ENCODE measurements at regions not wholly inside any gene's neighbourhood (a gene's known extent, or its start where the extent isn't known, plus 50 kb on each side); places are given as distances from the start of the nearest gene placed in this dataset.
"Not testable (repeated sequence)": the region's sequence is repeated elsewhere in the genome, so short reads cannot be mapped to it uniquely, and the experiment has no call there.

DNA sequence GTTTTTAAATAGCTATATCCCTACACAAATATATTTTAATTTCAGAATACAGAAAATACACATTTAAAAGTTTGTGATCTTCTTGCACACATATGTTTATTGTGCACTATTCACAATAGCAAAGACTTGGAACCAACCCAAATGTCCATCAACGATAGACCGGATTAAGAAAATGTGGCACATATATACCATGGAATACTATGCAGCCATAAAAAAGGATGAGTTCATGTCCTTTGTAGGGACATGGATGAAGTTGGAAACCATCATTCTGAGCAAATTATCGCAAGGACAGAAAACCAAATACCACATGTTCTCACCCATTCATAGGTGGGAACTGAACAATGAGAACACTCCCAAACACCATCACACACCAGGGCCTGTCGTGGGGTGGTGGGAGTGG, 266.9 kb upstream of the GK2 start:
- H3K36me3 ChIP-seq (ENCODE audit: control insufficient read depth in 2 of 2, extremely low read depth in 1 of 2, insufficient read depth in 1 of 2, low read length in 1 of 2); POLR2A ChIA-PET; CTCF ChIA-PET; H3K4me3 ChIP-seq (ENCODE audit: control insufficient read depth in 1 of 2, extremely low read depth in 1 of 2, low read length in 1 of 2); H3K27ac Mint-ChIP-seq; H3K36me3 Mint-ChIP-seq; ATAC-seq (replicated peaks in 1 of 4); H3K4me1 ChIP-seq (ENCODE audit: control insufficient read depth in 1 of 2, extremely low read depth in 1 of 2, insufficient read depth in 2 of 2, low read length in 2 of 2); H3K27me3 Mint-ChIP-seq; H3K9me3 ChIP-seq; DNase-seq; H3K27me3 ChIP-seq (replicated peaks in 1 of 2; ENCODE audit: control insufficient read depth in 2 of 2, extremely low read depth in 1 of 2, insufficient read depth in 2 of 2, low read length in 1 of 2); H3K27ac ChIP-seq (ENCODE audit: low read length); H3K4me1 Mint-ChIP-seq; H3K4me3 Mint-ChIP-seq: not testable (repeated sequence)
- no CpG with 5 or more reads among the region's 4 CpGs for WGBS (ENCODE audit: insufficient coverage)
- peaks cover 5 to 15% (median 6%) of the 10 kb centered on the region in 3 donors for H3K9me3 Mint-ChIP-seq

GRCh38 chr4:79673898-79674297, 265.9 kb upstream of the GK2 start:
- Mint-ChIP-seq H3K9me3 (peaks cover 9 to 24% (median 14%) of the 10 kb centered on the region in 3 donors), H3K4me3 (no peak overlapping the region), H3K27ac (no peak overlapping the region), H3K4me1 (no peaks in the 10 kb centered on the region), H3K27me3 (no peaks in the 10 kb centered on the region), H3K36me3 (no peaks in the 10 kb centered on the region)
- DNase-seq: no peak
- Histone ChIP-seq H3K9me3 (no peaks in the 10 kb centered on the region), H3K4me3 (ENCODE audit: control insufficient read depth in 1 of 2, extremely low read depth in 1 of 2, low read length in 1 of 2) (no peak overlapping the region), H3K27me3 (replicated peaks in 1 of 2; ENCODE audit: control insufficient read depth in 2 of 2, extremely low read depth in 1 of 2, insufficient read depth in 2 of 2, low read length in 1 of 2) (no peaks in the 10 kb centered on the region), H3K27ac (ENCODE audit: low read length) (no peak overlapping the region), H3K4me1 (ENCODE audit: control insufficient read depth in 1 of 2, extremely low read depth in 1 of 2, insufficient read depth in 2 of 2, low read length in 2 of 2) (no peaks in the 10 kb centered on the region), H3K36me3 (ENCODE audit: control insufficient read depth in 2 of 2, extremely low read depth in 1 of 2, insufficient read depth in 1 of 2, low read length in 1 of 2) (no peaks in the 10 kb centered on the region)
- ATAC-seq (replicated peaks in 1 of 4): no peak
- no CpG with 5 or more reads among the region's 3 CpGs for WGBS (ENCODE audit: insufficient coverage)
- ChIA-PET CTCF (no interaction called here), POLR2A (no interaction called here)

GRCh38 chr4:79673377-79673776, 265.3 kb upstream of the GK2 start:
- H3K36me3 Mint-ChIP-seq: no peaks in the 10 kb centered on the region
- POLR2A ChIA-PET: no interaction called here

DNA sequence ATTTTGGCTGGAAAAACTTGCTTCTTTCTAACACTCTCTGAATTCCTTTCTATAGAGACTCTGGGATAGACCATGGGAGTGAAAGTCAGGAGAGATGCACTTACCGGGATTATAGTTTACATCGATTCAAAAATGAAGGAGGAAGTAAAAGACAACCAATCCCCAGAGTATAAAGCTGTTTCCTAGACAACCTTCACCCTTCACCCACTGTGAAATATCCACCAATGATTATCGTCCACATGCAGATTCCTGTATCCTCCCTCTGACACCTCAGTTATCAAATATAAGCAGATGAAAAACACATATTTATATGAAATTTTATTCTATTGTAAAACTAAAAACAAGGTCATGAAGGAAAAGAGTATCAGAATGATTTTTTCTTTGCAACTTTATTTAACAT, 258.8 kb upstream of the GK2 start:
- H3K27me3 Mint-ChIP-seq: no peaks in the 10 kb centered on the region
- Histone ChIP-seq H3K27me3 (replicated peaks in 1 of 2; ENCODE audit: control insufficient read depth in 2 of 2, extremely low read depth in 1 of 2, insufficient read depth in 2 of 2, low read length in 1 of 2) (no peaks in the 10 kb centered on the region), H3K36me3 (ENCODE audit: control insufficient read depth in 2 of 2, extremely low read depth in 1 of 2, insufficient read depth in 1 of 2, low read length in 1 of 2) (no peaks in the 10 kb centered on the region)

More at GRCh38 chr4:79673377-79673776, 265.3 kb upstream of the GK2 start:
- 48% methylated on average over 4 of the region's 7 CpGs for WGBS (ENCODE audit: insufficient coverage)
- Mint-ChIP-seq H3K4me1 (no peaks in the 10 kb centered on the region), H3K27me3 (no peaks in the 10 kb centered on the region), H3K4me3 (no peak overlapping the region), H3K9me3 (peaks cover 14 to 29% (median 19%) of the 10 kb centered on the region in 3 donors), H3K27ac (no peak overlapping the region)
- H3K36me3 ChIP-seq (ENCODE audit: control insufficient read depth in 2 of 2, extremely low read depth in 1 of 2, insufficient read depth in 1 of 2, low read length in 1 of 2): no peaks in the 10 kb centered on the region
- no peaks in the 10 kb centered on the region for H3K9me3 ChIP-seq
- DNase-seq: no peak
- H3K27ac ChIP-seq (ENCODE audit: low read length): no peak overlapping the region
- no peak overlapping the region for H3K4me3 ChIP-seq (ENCODE audit: control insufficient read depth in 1 of 2, extremely low read depth in 1 of 2, low read length in 1 of 2)
- no peaks in the 10 kb centered on the region for H3K27me3 ChIP-seq (replicated peaks in 1 of 2; ENCODE audit: control insufficient read depth in 2 of 2, extremely low read depth in 1 of 2, insufficient read depth in 2 of 2, low read length in 1 of 2)
- no peak for ATAC-seq (replicated peaks in 1 of 4)
- no peaks in the 10 kb centered on the region for H3K4me1 ChIP-seq (ENCODE audit: control insufficient read depth in 1 of 2, extremely low read depth in 1 of 2, insufficient read depth in 2 of 2, low read length in 2 of 2)
- CTCF ChIA-PET: no interaction called here

DNA sequence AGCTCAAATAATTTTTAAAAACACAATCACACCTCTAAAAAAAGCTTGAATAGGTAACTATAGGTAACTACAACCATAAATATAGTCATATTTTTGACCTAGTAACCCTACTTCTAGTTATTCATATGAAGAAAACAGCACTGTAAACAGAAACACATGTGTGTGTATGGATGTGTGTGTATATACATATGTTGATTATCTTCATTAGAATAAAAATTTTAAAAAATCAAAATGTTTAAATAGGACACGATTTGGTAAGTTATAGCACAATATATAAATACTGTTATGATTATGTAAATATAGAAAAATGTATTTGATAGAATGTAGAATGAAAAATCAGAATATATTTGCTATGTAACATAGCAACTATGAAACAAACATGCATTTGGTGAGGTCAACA, 258.1 kb upstream of the GK2 start:
- no peaks in the 10 kb centered on the region for H3K36me3 Mint-ChIP-seq
- ChIA-PET CTCF (no interaction called here), POLR2A (no interaction called here)
- ATAC-seq (replicated peaks in 1 of 4) (no peak), DNase-seq (no peak)
- Histone ChIP-seq H3K27ac (ENCODE audit: low read length) (no peak overlapping the region), H3K4me1 (ENCODE audit: control insufficient read depth in 1 of 2, extremely low read depth in 1 of 2, insufficient read depth in 2 of 2, low read length in 2 of 2) (no peaks in the 10 kb centered on the region), H3K4me3 (ENCODE audit: control insufficient read depth in 1 of 2, extremely low read depth in 1 of 2, low read length in 1 of 2) (no peak overlapping the region), H3K9me3 (no peaks in the 10 kb centered on the region), H3K36me3 (ENCODE audit: control insufficient read depth in 2 of 2, extremely low read depth in 1 of 2, insufficient read depth in 1 of 2, low read length in 1 of 2) (no peaks in the 10 kb centered on the region), H3K27me3 (replicated peaks in 1 of 2; ENCODE audit: control insufficient read depth in 2 of 2, extremely low read depth in 1 of 2, insufficient read depth in 2 of 2, low read length in 1 of 2) (no peaks in the 10 kb centered on the region)
- no peak overlapping the region for H3K27ac Mint-ChIP-seq
- H3K9me3 Mint-ChIP-seq: peaks cover 14 to 20% (median 16%) of the 10 kb centered on the region in 3 donors
- no peak overlapping the region for H3K4me3 Mint-ChIP-seq
- no peaks in the 10 kb centered on the region for H3K27me3 Mint-ChIP-seq
- H3K4me1 Mint-ChIP-seq: no peaks in the 10 kb centered on the region
- WGBS (ENCODE audit: insufficient coverage): no CpG with 5 or more reads among the region's 1 CpG

More for the DNA sequence above, 258.8 kb upstream of the GK2 start:
- DNase-seq (no peak), ATAC-seq (replicated peaks in 1 of 4) (no peak)
- ChIA-PET CTCF (no interaction called here), POLR2A (no interaction called here)
- no peaks in the 10 kb centered on the region for H3K4me1 ChIP-seq (ENCODE audit: control insufficient read depth in 1 of 2, extremely low read depth in 1 of 2, insufficient read depth in 2 of 2, low read length in 2 of 2)
- WGBS (ENCODE audit: insufficient coverage): no CpG with 5 or more reads among the region's 3 CpGs
- H3K4me3 ChIP-seq (ENCODE audit: control insufficient read depth in 1 of 2, extremely low read depth in 1 of 2, low read length in 1 of 2): no peak overlapping the region
- Mint-ChIP-seq H3K4me1 (no peaks in the 10 kb centered on the region), H3K27ac (no peak overlapping the region), H3K36me3 (no peaks in the 10 kb centered on the region), H3K9me3 (peaks cover 14 to 20% (median 16%) of the 10 kb centered on the region in 3 donors), H3K4me3 (no peak overlapping the region)
- H3K27ac ChIP-seq (ENCODE audit: low read length): no peak overlapping the region
- no peaks in the 10 kb centered on the region for H3K9me3 ChIP-seq

DNA sequence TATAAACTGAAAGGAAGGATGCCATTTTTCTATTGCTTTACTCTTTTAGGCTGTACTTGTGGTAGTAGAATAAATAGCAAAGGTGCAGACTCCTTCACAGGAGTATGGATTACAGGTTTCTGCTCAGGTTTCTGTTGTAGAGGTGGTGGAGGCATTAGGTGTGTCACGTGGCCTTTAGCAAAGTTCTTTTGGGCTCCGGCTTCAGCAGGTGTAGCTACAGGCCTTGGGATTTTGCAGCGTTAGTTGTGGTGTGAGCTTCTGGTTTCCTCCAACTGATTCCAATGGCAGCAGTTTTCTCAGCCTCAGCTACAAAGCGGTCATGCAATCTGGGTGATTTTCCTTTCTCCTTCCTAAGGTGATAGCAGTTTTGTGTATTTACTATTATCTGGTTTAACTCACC, 255.8 kb upstream of the GK2 start:
- POLR2A ChIA-PET: interaction anchor here in 1 of 2 donors (0.6 kb wide), 1 partner anchor 958 kb away, joined by 3 read pairs; no protein-coding TSS in a partner anchor
- no peaks in the 10 kb centered on the region for H3K36me3 Mint-ChIP-seq

DNA sequence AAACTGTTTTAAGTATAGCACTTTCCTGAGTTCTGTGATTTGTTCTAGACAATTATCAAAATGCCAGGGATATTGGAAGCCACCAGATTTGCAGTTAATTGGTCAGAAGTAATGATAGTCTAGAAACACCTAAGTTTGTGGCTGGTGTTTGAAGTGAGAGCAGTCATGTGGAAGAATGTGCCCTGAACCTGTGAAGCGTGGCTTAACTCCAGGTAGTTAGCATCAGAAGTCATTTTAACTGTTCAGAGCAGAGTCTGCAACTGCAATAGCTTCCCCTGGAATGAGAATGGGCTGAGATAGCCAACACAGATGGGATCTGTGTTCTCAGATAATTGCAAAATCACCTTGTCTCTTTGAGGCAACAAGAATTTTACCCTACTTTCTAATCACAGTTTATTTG, 255.1 kb upstream of the GK2 start:
- Mint-ChIP-seq H3K27ac (no peak overlapping the region), H3K4me3 (no peak overlapping the region), H3K27me3 (no peaks in the 10 kb centered on the region), H3K36me3 (no peaks in the 10 kb centered on the region), H3K9me3 (peaks cover 3 to 14% (median 11%) of the 10 kb centered on the region in 3 donors), H3K4me1 (no peaks in the 10 kb centered on the region)
- H3K27me3 ChIP-seq (replicated peaks in 1 of 2; ENCODE audit: control insufficient read depth in 2 of 2, extremely low read depth in 1 of 2, insufficient read depth in 2 of 2, low read length in 1 of 2): no peaks in the 10 kb centered on the region
- H3K4me3 ChIP-seq (ENCODE audit: control insufficient read depth in 1 of 2, extremely low read depth in 1 of 2, low read length in 1 of 2): no peak overlapping the region
- H3K27ac ChIP-seq (ENCODE audit: low read length): no peak overlapping the region
- WGBS (ENCODE audit: insufficient coverage): 33% methylated on average over 1 of the region's 1 CpG
- no peaks in the 10 kb centered on the region for H3K4me1 ChIP-seq (ENCODE audit: control insufficient read depth in 1 of 2, extremely low read depth in 1 of 2, insufficient read depth in 2 of 2, low read length in 2 of 2)
- ChIA-PET CTCF (no interaction called here), POLR2A (no interaction called here)
- ATAC-seq (replicated peaks in 1 of 4): no peak
- no peak for DNase-seq
- H3K9me3 ChIP-seq: no peaks in the 10 kb centered on the region
- H3K36me3 ChIP-seq (ENCODE audit: control insufficient read depth in 2 of 2, extremely low read depth in 1 of 2, insufficient read depth in 1 of 2, low read length in 1 of 2): no peaks in the 10 kb centered on the region

More for the DNA sequence above, 255.8 kb upstream of the GK2 start:
- no peaks in the 10 kb centered on the region for H3K4me1 ChIP-seq (ENCODE audit: control insufficient read depth in 1 of 2, extremely low read depth in 1 of 2, insufficient read depth in 2 of 2, low read length in 2 of 2)
- Mint-ChIP-seq H3K9me3 (peaks cover 5 to 15% (median 15%) of the 10 kb centered on the region in 3 donors), H3K4me1 (no peaks in the 10 kb centered on the region), H3K4me3 (no peak overlapping the region), H3K27me3 (no peaks in the 10 kb centered on the region), H3K27ac (no peak overlapping the region)
- WGBS (ENCODE audit: insufficient coverage): 40% methylated on average over 1 of the region's 4 CpGs
- no peaks in the 10 kb centered on the region for H3K27me3 ChIP-seq (replicated peaks in 1 of 2; ENCODE audit: control insufficient read depth in 2 of 2, extremely low read depth in 1 of 2, insufficient read depth in 2 of 2, low read length in 1 of 2)
- no peaks in the 10 kb centered on the region for H3K36me3 ChIP-seq (ENCODE audit: control insufficient read depth in 2 of 2, extremely low read depth in 1 of 2, insufficient read depth in 1 of 2, low read length in 1 of 2)
- H3K27ac ChIP-seq (ENCODE audit: low read length): no peak overlapping the region
- ATAC-seq (replicated peaks in 1 of 4) (no peak), DNase-seq (no peak)
- H3K4me3 ChIP-seq (ENCODE audit: control insufficient read depth in 1 of 2, extremely low read depth in 1 of 2, low read length in 1 of 2): no peak overlapping the region
- H3K9me3 ChIP-seq: no peaks in the 10 kb centered on the region
- CTCF ChIA-PET: no interaction called here

Measured in T-cell (primary cell).